Breast epithelium (tissue), 3 donors: ENCODE measurements at regions not wholly inside any gene's neighbourhood (a gene's known extent, or its start where the extent isn't known, plus 50 kb on each side); places are given as distances from the start of the nearest gene placed in this dataset.

Experiments
- POLR2A ChIP-seq: fragments of 450-650 bp; IDR thresholded peaks from one replicate; pipeline ENCODE4 v1.6.1; 2016; ENCODE audit warnings: antibody characterized with exemption, mild to moderate bottlenecking, moderate library complexity
- POLR2AphosphoS5 ChIP-seq, 3 donors: sonication (generic); formaldehyde crosslinking; IDR thresholded peaks; one replicate each; pipeline ENCODE4 v1.6.1; 2017; ENCODE audit warnings: antibody characterized with exemption in 3 of 3
- TF ChIP-seq, protein P1 (sequence below), 3 donors: fragments of 450-650 bp; IDR thresholded peaks; one replicate each; pipeline ENCODE4 v1.5.1; 2016 to 2017; ENCODE audit warnings: antibody characterized with exemption in 3 of 3, mild to moderate bottlenecking in 3 of 3, moderate library complexity in 3 of 3

DNA sequence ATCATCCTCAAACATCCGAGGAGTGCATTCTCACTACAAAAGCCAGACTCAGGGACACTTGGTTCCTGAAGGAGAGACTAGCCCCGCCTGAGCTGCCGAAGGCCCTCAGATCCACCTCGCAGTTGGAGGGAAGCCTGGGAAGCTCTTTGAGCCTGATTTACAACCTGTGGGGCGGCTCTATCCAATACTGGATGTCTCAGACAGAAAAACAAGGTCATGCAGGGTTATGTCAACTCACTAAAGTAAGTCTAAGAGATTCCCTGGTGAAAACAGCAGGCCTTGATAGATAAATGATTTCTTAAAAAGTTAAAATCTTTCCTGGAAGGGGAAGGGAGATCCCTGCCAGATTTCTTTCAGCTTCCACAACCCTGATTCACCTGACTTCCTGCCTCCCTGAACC lies 284.3 kb downstream of the CYP26B1 start:
- TF ChIP-seq POLR2AphosphoS5 (IDR thresholded peaks at IDR 0.05) (no peak), POLR2A (no peak)
- TF ChIP-seq, protein P1, sequence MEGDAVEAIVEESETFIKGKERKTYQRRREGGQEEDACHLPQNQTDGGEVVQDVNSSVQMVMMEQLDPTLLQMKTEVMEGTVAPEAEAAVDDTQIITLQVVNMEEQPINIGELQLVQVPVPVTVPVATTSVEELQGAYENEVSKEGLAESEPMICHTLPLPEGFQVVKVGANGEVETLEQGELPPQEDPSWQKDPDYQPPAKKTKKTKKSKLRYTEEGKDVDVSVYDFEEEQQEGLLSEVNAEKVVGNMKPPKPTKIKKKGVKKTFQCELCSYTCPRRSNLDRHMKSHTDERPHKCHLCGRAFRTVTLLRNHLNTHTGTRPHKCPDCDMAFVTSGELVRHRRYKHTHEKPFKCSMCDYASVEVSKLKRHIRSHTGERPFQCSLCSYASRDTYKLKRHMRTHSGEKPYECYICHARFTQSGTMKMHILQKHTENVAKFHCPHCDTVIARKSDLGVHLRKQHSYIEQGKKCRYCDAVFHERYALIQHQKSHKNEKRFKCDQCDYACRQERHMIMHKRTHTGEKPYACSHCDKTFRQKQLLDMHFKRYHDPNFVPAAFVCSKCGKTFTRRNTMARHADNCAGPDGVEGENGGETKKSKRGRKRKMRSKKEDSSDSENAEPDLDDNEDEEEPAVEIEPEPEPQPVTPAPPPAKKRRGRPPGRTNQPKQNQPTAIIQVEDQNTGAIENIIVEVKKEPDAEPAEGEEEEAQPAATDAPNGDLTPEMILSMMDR (IDR thresholded peaks at IDR 0.05) = no peak
